Stimulated activated CD8-positive, alpha-beta memory T cell treated with anti-CD3 and anti-CD28 coated beads, Interleukin-2, amount 100 ng/mL, for 48 hours (primary cell): ENCODE measurements at regions not wholly inside any gene's neighbourhood (a gene's known extent, or its start where the extent isn't known, plus 50 kb on each side); places are given as distances from the start of the nearest gene placed in this dataset.
A peak's percentile ranks its signal among the peaks of the same experiment; 100 is the strongest.

Source experiments
- DNase-seq, 2 donors: peaks; one replicate each; pipeline ENCODE4 v3.0.0-alpha.2; 2020; ENCODE audit warnings: low read depth in 2 of 2

GRCh38 chr1:91151702-91152101 is 129.9 kb upstream of the ZNF644 start:
- no peak for DNase-seq

- DNase-seq, result no peak
These were observed 126.8 kb upstream of the ZNF644 start for GRCh38 chr1:91148641-91149069.

- no peak for DNase-seq
These were observed 120.0 kb upstream of the ZNF644 start for GRCh38 chr1:91141858-91142257.

GRCh38 chr1:91138959-91139358 is 117.1 kb upstream of the ZNF644 start:
- DNase-seq, result no peak

GRCh38 chr1:91137173-91137852 is 115.5 kb upstream of the ZNF644 start:
- DNase-seq, result no peak

- DNase-seq, result no peak
These were observed 114.0 kb upstream of the ZNF644 start for GRCh38 chr1:91135799-91136198.

- no peak for DNase-seq
These were observed 111.4 kb upstream of the ZNF644 start for GRCh38 chr1:91133248-91133647.

GRCh38 chr1:91130256-91130985 is 108.6 kb upstream of the ZNF644 start:
- no peak for DNase-seq

- no peak for DNase-seq
These were observed 107.6 kb upstream of the ZNF644 start for GRCh38 chr1:91129458-91129857.

- DNase-seq, result no peak
These were observed 107.2 kb upstream of the ZNF644 start for GRCh38 chr1:91129017-91129416.

- peak; percentile 23 to 34 for DNase-seq
These were observed 103.2 kb upstream of the ZNF644 start for GRCh38 chr1:91124989-91125417.

GRCh38 chr1:91124290-91124985 is 102.6 kb upstream of the ZNF644 start:
- no peak for DNase-seq

GRCh38 chr1:91123773-91124172 is 101.9 kb upstream of the ZNF644 start:
- no peak for DNase-seq

GRCh38 chr1:91123319-91123718 is 101.5 kb upstream of the ZNF644 start:
- no peak for DNase-seq

- DNase-seq, result no peak
These were observed 100.4 kb upstream of the ZNF644 start for GRCh38 chr1:91122106-91122717.

GRCh38 chr1:91121366-91121765 is 99.5 kb upstream of the ZNF644 start:
- DNase-seq, result no peak

GRCh38 chr1:91120936-91121335 is 99.1 kb upstream of the ZNF644 start:
- DNase-seq, result no peak

- no peak for DNase-seq
These were observed 98.6 kb upstream of the ZNF644 start for GRCh38 chr1:91120421-91120820.

GRCh38 chr1:91104712-91105111 is 82.9 kb upstream of the ZNF644 start:
- DNase-seq, result no peak

- no peak for DNase-seq
These were observed 79.5 kb upstream of the ZNF644 start for GRCh38 chr1:91101328-91101727.

GRCh38 chr1:91099746-91100621 is 78.1 kb upstream of the ZNF644 start:
- no peak for DNase-seq
